ES-I3 (cell line): ENCODE measurements at regions not wholly inside any gene's neighbourhood (a gene's known extent, or its start where the extent isn't known, plus 50 kb on each side); places are given as distances from the start of the nearest gene placed in this dataset.
"Not testable (repeated sequence)": the region's sequence is repeated elsewhere in the genome, so short reads cannot be mapped to it uniquely, and the experiment has no call there.

Experiments used
- H3K36me3 ChIP-seq: 2 replicates; pipeline ENCODE4 v1.6.1; 2013; ENCODE audit warnings: mild to moderate bottlenecking, low read length, control low read depth, moderate library complexity; ENCODE audit not compliant: insufficient read depth
- H3K4me1 ChIP-seq: 2 replicates; pipeline ENCODE4 v1.6.1; 2013; ENCODE audit warnings: mild to moderate bottlenecking, control low read depth, low read length; ENCODE audit not compliant: insufficient read depth
- H3K9ac ChIP-seq: 2 replicates; pipeline ENCODE4 v1.6.1; 2013; ENCODE audit warnings: low read depth, mild to moderate bottlenecking, low read length, moderate library complexity
- H3K9me3 ChIP-seq: 2 replicates; pipeline ENCODE4 v1.6.1; 2013; ENCODE audit warnings: mild to moderate bottlenecking, low read length, moderate library complexity; ENCODE audit not compliant: control insufficient read depth, insufficient read depth

- H3K36me3 ChIP-seq, result no peaks in the 10 kb centered on the region
- 0 out of 2 replicates have a peak, but pooled peaks cover 4% of the 10 kb centered on the region for H3K9me3 ChIP-seq
- H3K9ac ChIP-seq, result no peak overlapping the region
- H3K4me1 ChIP-seq, result peaks cover 6% of the 10 kb centered on the region; the same call in 1 of the 2 replicates
Observed at GRCh38 chr20:12721636-12722035, 287.1 kb upstream of the SPTLC3 start.

GRCh38 chr20:12722091-12722490, 286.7 kb upstream of the SPTLC3 start:
- peaks cover 6% of the 10 kb centered on the region; the same call in 1 of the 2 replicates for H3K4me1 ChIP-seq
- no peaks in the 10 kb centered on the region for H3K36me3 ChIP-seq
- 0 out of 2 replicates have a peak, but pooled peaks cover 4% of the 10 kb centered on the region for H3K9me3 ChIP-seq
- no peak overlapping the region for H3K9ac ChIP-seq

DNA sequence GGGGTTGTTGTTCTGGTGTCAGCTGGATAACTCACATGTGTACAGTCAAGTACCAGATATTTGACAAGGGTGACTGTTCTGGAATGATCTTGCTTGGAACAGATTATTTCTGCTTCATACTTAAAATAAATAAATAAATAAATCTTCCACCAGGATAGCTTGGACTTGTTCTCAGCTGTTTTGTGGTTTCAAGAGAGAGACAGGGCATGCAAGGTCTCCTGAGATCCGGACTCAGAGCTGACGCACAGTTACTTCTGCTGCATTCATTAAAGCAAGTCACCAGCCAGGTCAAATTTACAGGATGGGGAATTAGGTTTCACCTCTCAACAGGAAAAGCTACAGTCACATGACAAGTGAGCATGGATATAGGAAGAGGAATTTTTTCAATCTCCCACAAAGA, 285.0 kb upstream of the SPTLC3 start:
- 0 out of 2 replicates have a peak, but pooled peaks cover 4% of the 10 kb centered on the region for H3K9me3 ChIP-seq
- H3K36me3 ChIP-seq, result no peaks in the 10 kb centered on the region
- peaks cover 11% of the 10 kb centered on the region for H3K4me1 ChIP-seq
- H3K9ac ChIP-seq, result no peak overlapping the region

DNA sequence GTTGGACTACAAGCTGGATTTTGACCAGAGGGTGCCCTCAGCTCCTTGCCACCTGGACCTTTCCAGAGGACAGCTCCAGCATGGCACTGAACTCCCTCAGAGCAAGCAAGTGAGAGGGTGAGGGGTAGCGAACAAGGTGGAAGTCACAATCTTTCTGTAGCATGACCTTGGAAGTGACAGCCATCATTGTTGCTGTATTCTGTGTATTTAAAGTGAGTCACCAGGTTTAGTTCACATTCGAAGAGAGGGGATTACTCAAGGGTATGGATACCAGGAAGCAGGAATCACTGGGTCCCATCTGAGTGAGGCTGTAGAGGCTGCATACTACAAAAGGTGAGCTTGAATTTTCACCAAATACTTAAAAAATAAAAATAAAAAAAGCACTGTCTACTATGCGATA, 280.0 kb upstream of the SPTLC3 start:
- Histone ChIP-seq H3K9me3 (no peaks in the 10 kb centered on the region), H3K9ac (no peak overlapping the region), H3K36me3 (no peaks in the 10 kb centered on the region), H3K4me1 (peaks cover 13% of the 10 kb centered on the region; the same call in 1 of the 2 replicates)

GRCh38 chr20:12729326-12729725, 279.4 kb upstream of the SPTLC3 start:
- peaks cover 13% of the 10 kb centered on the region; the same call in 1 of the 2 replicates for H3K4me1 ChIP-seq
- no peaks in the 10 kb centered on the region for H3K9me3 ChIP-seq
- no peak overlapping the region for H3K9ac ChIP-seq
- H3K36me3 ChIP-seq, result no peaks in the 10 kb centered on the region

DNA sequence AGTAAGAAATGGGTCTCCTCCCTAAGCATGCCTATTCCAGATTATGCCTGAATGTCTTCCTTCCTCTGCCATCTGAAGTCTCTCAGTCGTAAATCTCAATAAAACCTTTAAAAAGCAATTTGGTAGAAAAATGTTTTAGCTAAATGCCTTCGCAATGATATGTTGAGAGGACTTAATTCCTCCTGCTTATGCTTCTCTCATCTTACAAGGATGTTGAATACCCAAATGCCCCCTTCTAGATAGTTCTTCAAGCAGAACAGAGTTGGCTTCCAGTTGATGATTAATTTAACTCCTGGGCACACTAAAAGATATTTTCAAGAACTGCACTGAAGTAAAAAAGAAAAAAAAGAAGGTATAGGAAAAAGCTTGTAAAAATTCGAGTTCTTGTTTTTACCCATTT, 275.0 kb upstream of the SPTLC3 start:
- Histone ChIP-seq H3K36me3 (no peaks in the 10 kb centered on the region; the same call in 1 of the 2 replicates), H3K4me1 (peaks cover 23% of the 10 kb centered on the region), H3K9me3 (no peaks in the 10 kb centered on the region), H3K9ac (no peak overlapping the region)

DNA sequence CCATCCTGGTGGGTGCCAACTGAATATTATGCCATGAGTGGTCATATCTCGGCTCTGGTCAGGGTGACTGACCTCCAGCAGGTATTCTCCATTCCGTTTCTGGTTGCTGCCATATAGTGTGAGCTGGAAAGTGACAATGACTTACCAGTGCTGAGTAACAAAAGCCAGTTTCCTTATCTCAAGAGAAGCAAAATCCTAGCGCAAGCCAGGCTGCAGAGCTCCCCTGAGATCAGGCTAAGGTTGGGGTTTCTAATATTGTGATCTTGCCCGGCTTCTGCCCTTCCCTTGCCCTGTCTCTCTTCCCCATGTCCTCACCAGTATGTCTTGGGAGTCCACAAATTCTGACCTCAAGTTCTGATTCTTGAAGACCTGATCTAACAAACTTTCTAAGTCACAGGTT, 271.3 kb upstream of the SPTLC3 start:
- Histone ChIP-seq H3K36me3 (no peaks in the 10 kb centered on the region; the same call in 1 of the 2 replicates), H3K9ac (no peak overlapping the region), H3K4me1 (peaks cover 15% of the 10 kb centered on the region), H3K9me3 (no peaks in the 10 kb centered on the region)

GRCh38 chr20:12737900-12738299, 270.9 kb upstream of the SPTLC3 start:
- Histone ChIP-seq H3K4me1 (peaks cover 15% of the 10 kb centered on the region), H3K9ac (no peak overlapping the region), H3K36me3 (no peaks in the 10 kb centered on the region; the same call in 1 of the 2 replicates), H3K9me3 (no peaks in the 10 kb centered on the region)

- peaks cover 28% of the 10 kb centered on the region for H3K4me1 ChIP-seq
- H3K9me3 ChIP-seq, result no peaks in the 10 kb centered on the region
- H3K9ac ChIP-seq, result no peak overlapping the region
- no peaks in the 10 kb centered on the region; the same call in 1 of the 2 replicates for H3K36me3 ChIP-seq
Observed at GRCh38 chr20:12740647-12741046, 268.1 kb upstream of the SPTLC3 start.

- Histone ChIP-seq H3K9me3 (no peaks in the 10 kb centered on the region), H3K36me3 (no peaks in the 10 kb centered on the region), H3K9ac (no peak overlapping the region), H3K4me1 (peaks cover 25% of the 10 kb centered on the region)
Observed at GRCh38 chr20:12744037-12744436, 264.7 kb upstream of the SPTLC3 start.

- no peaks in the 10 kb centered on the region for H3K9me3 ChIP-seq
- H3K36me3 ChIP-seq, result no peaks in the 10 kb centered on the region; the same call in 1 of the 2 replicates
- H3K4me1 ChIP-seq, result peaks cover 58% of the 10 kb centered on the region
- no peak overlapping the region for H3K9ac ChIP-seq
Observed at GRCh38 chr20:12748359-12748994, 260.3 kb upstream of the SPTLC3 start.

GRCh38 chr20:12750221-12750620, 258.6 kb upstream of the SPTLC3 start:
- no peaks in the 10 kb centered on the region; the same call in 1 of the 2 replicates for H3K36me3 ChIP-seq
- H3K9me3 ChIP-seq, result no peaks in the 10 kb centered on the region
- peaks cover 49% of the 10 kb centered on the region for H3K4me1 ChIP-seq
- H3K9ac ChIP-seq, result no peak overlapping the region

GRCh38 chr20:12752900-12753693, 255.7 kb upstream of the SPTLC3 start:
- Histone ChIP-seq H3K9ac (peak overlapping the region; percentile 72), H3K4me1 (peaks cover 46% of the 10 kb centered on the region)
- not testable (repeated sequence) for H3K9me3 ChIP-seq, H3K36me3 ChIP-seq

DNA sequence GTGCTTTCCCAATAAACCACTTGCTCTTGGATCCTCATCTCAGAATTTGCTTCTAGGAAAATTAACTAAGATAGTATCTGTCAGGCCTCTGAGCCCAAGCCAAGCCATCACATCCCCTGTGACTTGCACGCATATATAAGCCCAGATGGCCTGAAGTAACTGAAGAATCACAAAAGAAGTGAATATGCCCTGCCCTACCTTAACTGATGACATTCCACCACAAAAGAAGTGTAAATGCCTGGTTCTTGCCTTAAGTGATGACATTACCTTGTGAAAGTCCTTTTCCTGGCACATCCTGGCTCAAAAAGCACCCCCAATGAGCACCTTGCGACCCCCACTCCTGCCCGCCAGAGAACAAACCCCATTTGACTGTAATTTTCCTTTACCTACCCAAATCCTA, 255.0 kb upstream of the SPTLC3 start:
- H3K9me3 ChIP-seq, H3K36me3 ChIP-seq: not testable (repeated sequence)
- Histone ChIP-seq H3K4me1 (peaks cover 40% of the 10 kb centered on the region), H3K9ac (peak overlapping the region; percentile 72)

GRCh38 chr20:12759493-12759892, 249.3 kb upstream of the SPTLC3 start:
- Histone ChIP-seq H3K36me3 (peaks cover 20% of the 10 kb centered on the region), H3K4me1 (peaks cover 20% of the 10 kb centered on the region; the same call in 1 of the 2 replicates)
- H3K9me3 ChIP-seq, H3K9ac ChIP-seq: not testable (repeated sequence)
